Tibial nerve (tissue), 4 donors: ENCODE measurements at regions not wholly inside any gene's neighbourhood (a gene's known extent, or its start where the extent isn't known, plus 50 kb on each side); places are given as distances from the start of the nearest gene placed in this dataset.

Source experiments
- EP300 ChIP-seq, 2 donors: sonication (generic); formaldehyde crosslinking; IDR thresholded peaks; one replicate each; pipeline ENCODE4 v1.6.1; 2017; ENCODE audit warnings: antibody characterized with exemption in 2 of 2, mild to moderate bottlenecking in 1 of 2
- POLR2A ChIP-seq, 2 donors: fragments of 450-650 bp; IDR thresholded peaks; one replicate each; pipeline ENCODE4 v1.6.1; 2017; ENCODE audit warnings: antibody characterized with exemption in 2 of 2, mild to moderate bottlenecking in 2 of 2, moderate library complexity in 2 of 2
- TF ChIP-seq, protein P1 (sequence below), 5 experiments: fragments of 200-600 bp in 3 of 5; fragments of 450-650 bp in 2 of 5; sonication (generic) in 3 of 5; IDR thresholded peaks; one replicate each; pipeline ENCODE4 v1.5.1; 2016 to 2019; ENCODE audit warnings: antibody characterized with exemption in 5 of 5, mild to moderate bottlenecking in 3 of 5, moderate library complexity in 2 of 5

DNA sequence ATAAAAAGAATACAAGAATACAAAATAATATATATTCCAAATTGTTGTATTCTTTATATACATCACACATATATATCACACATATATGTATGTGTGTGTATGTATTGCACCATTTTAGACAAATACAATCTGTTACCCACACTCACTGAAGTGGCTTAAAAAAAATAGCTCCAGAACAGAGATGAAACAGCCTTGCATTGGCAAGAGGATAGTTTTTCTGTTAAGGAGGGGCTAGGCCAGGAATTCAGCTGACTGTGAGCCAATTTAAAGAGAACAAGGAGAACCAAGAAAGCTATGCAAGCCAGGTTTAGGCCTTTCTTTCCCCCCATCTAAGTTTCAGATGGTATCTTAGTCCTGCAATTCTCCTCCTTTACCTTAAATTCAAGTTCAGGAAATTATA lies 257.5 kb downstream of the MZT1 start:
- TF ChIP-seq EP300 (IDR thresholded peaks at IDR 0.05) (no peak), POLR2A (IDR thresholded peaks at IDR 0.05) (no peak)
- TF ChIP-seq, protein P1, sequence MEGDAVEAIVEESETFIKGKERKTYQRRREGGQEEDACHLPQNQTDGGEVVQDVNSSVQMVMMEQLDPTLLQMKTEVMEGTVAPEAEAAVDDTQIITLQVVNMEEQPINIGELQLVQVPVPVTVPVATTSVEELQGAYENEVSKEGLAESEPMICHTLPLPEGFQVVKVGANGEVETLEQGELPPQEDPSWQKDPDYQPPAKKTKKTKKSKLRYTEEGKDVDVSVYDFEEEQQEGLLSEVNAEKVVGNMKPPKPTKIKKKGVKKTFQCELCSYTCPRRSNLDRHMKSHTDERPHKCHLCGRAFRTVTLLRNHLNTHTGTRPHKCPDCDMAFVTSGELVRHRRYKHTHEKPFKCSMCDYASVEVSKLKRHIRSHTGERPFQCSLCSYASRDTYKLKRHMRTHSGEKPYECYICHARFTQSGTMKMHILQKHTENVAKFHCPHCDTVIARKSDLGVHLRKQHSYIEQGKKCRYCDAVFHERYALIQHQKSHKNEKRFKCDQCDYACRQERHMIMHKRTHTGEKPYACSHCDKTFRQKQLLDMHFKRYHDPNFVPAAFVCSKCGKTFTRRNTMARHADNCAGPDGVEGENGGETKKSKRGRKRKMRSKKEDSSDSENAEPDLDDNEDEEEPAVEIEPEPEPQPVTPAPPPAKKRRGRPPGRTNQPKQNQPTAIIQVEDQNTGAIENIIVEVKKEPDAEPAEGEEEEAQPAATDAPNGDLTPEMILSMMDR (IDR thresholded peaks at IDR 0.05) = no peak
